SHP77 (cell line): ENCODE measurements at regions not wholly inside any gene's neighbourhood (a gene's known extent, or its start where the extent isn't known, plus 50 kb on each side); places are given as distances from the start of the nearest gene placed in this dataset.
"Not testable (repeated sequence)": the region's sequence is repeated elsewhere in the genome, so short reads cannot be mapped to it uniquely, and the experiment has no call there.

Experiments used
- DNase-seq, 2 experiments: peaks; one replicate each; lab custom pipeline; 2025; lab: John Stamatoyannopoulos, UW

DNA sequence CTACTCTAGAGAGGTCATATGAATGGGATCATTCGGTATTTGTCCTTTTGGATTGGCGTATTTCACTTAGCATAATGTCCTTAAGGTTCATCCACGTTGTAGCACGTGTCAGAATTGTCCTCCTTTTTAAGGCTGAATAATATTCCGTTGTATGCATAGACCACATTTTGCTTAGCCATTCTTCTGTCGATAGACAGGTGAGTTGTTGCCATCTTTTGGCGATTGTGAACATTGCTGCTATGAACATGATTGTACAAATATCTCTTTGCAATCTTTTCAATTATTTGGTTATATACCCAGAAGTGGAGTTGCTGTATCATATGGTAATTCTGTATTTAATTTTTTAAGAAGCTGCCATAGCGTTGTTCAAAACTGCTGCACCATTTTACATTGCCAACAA, 52.4 kb upstream of the GOLGA8J start:
- peak in 1 of 2 experiments; percentile 7 for DNase-seq

DNA sequence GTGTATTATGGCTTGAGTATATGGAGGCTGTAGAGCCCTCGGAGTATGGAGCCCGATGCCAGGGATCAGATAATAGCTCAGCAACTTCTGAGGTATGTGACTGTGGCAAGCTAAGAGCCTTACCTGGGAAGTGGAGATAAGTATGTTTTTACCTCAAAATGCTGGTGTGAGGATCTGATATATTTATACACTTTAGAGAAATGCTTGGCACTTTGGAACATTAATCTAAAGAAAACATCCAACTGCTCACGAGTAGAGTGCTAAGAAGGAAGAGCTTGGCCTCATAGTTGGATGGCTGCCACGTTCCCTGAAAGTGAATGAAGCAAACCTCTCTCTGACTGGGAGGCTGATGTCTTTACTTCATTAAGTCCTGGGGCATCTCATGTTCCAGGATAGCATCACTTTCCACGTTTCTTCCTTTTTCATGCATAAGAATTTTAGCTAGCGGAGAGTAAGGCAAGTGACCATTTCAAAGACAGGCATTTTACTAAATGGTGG, 58.9 kb upstream of the GOLGA8J start:
- no peak for DNase-seq

DNA sequence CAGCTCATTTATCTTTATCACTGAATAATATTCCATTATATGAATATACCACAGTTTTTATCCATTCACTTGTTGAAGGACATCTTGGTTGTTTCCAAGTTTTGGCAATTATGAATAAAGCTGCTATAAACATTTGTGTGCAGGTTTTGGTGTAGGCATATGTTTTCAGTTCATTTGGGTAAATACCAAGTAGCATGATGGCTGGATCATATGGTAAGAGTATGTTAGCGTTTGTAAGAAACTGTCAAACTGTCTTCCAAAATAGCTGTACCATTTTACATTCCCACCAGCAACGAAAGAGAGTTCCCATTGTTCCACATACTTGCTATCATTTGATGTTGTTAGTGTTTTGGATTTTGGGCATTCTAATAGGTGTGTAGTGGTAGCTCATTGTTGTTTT, 72.0 kb upstream of the GOLGA8J start:
- DNase-seq = no peak

DNA sequence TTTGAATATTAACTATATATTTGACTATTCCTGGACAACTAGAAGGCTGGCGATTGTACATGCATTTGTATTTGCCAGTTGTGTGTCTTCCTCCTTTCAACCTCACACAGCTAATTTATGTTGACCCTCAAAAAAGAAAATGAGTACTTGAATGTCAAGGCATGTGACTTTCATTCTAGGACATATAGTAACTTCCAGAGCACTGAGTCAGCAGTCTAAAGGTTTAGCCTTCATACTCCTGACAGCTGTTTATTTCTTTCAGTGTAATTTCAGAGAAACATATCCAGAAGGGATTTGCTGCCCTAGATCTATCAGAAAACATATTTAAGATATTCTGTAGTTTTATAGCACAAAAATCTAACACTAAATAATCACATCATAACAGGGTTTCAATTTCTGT, 74.6 kb upstream of the GOLGA8J start:
- DNase-seq = no peak

DNA sequence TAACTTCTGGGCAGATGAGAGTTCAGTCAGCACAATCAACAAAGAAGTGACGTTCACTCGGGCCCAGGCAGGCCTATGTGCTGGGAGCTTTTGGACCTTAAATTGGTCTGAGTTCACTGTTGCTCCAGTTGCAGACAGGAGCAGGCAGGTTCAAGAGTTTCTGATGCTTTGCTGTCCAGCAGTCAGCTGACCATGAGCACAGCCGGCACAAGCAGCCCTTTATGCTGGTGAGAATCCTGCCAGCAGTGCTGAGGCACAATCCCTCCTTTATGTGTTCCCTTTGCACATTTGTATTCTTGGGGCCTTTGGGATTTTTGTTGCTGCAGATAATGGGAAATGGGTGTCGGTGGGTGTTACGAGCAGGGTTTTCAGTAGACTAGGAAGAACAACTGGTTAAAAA, 81.2 kb upstream of the GOLGA8J start:
- no peak for DNase-seq

DNA sequence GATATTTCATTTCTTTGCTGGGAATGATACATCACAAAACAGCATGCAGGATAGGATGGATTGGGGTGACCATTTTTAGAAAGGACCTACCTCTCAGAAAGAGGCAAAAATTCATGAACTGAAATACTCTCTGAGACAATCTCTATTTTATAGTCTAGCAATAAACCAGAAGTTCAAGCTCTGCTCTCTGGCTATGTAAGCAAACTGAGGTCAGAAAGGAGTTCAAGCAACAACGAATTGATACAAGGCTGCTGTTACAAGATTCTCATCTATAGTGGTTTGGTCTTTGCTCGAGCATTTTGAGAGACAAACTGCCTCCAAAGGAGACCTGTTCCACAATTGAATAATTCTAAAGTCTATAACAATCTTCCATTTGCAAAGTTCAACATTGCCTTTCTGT, 84.7 kb upstream of the GOLGA8J start:
- no peak for DNase-seq

DNA sequence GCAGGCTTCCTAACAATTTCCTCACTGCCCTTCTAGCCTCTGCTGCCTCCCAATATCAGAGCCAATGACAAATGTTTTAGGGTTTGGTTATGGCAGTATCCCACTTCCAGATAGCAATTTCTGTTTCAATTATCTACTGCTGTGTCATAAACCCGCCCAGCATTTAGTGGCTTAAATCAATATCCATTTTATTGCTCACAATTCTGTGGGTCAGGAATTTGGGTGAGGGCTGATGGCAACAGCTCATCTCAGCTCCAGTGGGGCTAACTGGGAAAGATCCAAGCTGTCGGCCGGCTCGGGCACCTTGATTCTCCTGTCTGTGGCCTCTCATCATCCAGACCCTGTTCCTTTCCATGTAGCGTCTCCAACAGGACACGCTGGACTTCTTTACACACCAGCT, 85.3 kb upstream of the GOLGA8J start:
- no peak for DNase-seq

DNA sequence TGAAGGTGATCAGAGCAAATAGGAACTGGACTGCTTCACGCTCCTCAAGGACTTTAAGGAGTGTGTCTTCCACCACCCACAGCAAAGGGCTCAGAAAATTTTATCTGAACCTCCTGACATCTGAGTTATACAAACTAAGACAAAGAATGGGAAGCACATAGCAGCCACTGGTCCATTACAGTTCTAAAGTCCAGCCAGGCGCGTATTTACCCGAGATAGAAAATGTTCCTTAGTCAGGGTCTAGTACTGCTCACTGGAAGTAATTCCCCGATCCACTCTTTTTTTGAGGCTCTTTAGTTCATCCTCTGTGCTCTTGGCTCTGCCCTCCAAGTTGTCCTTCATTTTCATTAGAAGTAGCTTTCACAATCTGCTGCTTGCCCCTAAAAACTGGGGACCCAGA, 88.5 kb upstream of the GOLGA8J start:
- no peak for DNase-seq

DNA sequence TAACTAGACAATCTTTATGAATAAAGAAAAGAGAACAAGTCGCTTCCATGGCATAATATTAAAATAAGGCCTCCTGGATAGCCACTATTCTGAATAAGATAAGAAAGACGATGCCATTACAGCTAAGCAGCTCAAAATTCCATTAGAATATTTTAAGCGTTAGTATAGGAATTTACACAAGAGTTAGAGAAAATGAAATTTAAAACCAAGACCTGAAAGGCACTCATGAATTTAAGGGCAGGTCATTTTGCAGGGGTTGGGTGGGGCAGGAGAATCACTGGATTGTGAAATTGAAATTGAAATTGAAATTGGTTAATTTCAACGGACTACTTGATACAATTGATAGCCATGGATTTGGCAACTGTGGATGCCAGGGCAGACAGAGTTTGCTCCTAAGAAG, 91.8 kb upstream of the GOLGA8J start:
- DNase-seq = no peak

DNA sequence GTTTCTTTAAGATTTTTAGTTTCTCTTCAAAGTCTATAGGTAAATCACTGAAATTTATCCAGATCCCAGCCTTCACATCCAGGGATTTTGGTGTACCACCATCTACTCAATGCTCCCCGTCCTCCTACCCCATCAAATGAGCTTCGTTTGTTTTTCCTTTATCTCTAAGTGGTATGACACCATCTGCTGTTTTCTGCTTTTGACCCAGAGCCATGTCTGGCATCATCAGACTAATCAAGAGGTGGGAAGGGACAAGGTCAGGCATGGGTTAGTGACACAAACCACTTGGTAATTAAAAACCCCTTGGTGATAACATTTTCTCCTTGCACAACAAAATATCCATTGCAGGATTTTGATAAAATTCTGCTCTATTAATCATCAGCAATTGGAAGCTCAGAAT, 92.7 kb upstream of the GOLGA8J start:
- no peak for DNase-seq

DNA sequence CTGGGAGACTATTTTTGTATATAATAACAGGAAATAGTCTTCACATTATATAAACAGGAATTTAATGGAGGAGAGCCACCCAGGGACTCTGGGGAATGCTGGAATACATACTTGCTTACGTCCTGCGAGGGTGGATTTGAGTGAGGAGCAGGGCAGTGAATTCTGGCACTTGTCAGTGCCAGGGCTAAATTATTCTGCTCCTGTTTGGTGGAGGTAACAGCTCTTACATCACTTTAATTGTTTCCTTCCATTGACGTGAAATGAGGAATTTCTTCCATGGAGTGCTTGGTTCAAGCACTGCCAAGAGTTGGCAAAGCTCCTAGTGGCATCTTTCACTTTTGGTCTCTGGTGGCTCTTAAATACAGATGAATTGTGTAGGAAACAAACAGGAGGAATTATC, 94.1 kb upstream of the GOLGA8J start:
- DNase-seq = no peak

DNA sequence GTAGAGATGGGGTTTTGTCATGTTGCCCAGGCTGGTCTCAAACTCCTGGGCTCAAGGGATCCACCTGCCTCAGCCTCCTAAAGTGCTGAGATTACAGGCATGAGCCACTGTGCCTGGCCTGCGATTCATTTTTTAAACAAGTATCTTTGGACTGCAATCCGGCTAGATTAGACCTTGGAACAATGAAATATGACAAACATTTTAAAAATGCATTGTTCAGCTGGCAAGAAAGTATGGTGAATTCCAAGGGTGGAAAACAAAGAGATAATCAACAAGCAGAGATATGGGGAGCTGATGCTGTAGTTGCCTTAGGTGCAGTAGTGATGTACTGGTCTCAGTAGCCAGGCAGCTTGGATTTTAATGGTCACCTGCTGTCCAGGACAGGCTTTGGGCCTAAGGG, 95.8 kb upstream of the GOLGA8J start:
- no peak for DNase-seq

DNA sequence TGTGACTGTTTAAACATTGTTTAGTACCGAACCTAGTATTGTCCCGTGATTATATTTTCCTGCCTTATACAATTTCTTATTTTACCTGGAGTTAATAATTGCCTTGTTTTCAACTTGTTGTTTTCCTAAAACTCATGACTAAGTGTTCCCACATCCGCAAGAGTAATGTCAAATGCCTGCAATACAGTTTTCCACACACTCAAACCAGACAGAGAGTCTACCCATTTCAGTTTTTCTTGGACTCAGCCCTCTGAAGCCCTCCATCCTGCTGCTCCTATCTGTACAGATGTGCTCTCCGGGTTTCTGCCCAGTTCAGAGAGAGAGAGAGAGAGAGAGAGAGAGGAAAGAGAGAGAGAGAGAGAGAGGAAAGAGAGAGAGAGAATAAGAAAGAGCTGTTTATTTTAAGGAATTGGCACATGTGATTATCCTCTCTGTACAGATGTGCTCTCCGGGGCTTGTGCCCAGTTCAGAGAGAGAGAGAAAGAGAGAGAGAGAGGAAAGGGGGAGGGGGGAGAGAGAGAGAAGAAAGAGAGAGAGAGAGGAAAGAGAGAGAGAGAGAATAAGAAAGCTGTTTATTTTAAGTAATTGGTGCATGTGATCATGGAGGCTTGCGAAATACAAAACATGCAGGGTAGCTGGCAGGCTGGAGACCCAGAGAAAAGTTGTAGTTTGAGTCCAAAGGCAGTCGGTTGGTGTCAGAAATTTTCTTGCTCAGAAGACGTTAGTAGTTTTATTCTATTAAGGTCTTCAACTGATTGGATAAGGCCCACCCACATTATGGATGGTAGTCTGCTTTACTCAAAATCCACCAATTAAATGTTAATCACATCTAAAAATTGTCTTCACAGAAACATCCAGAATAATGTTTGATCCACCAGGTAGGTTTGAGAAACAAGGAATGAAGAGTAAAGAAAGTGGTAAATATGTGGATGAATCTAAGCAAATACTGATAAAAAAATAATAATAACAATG, 104.1 kb upstream of the GOLGA8J start:
- DNase-seq = no peak

DNA sequence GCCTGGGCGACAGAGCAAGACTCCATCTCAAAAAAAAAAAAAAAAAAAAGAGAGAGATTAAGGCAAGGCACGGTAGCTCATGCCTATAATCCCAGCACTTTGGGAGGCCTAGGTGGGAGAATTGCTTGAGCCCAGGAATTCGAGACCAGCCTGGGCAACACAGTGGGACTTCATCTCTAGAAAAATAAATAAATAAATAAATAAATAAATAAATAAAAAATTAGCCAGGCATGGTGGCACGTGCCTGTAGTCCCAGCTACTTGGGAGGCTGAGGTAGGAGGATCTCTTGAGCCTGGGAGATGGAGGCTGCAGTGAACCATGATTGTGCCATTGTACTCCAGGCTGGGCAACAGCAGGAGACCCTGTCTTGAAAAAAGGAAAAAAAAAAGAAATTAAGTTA, 108.7 kb upstream of the GOLGA8J start:
- DNase-seq = not testable (repeated sequence)

DNA sequence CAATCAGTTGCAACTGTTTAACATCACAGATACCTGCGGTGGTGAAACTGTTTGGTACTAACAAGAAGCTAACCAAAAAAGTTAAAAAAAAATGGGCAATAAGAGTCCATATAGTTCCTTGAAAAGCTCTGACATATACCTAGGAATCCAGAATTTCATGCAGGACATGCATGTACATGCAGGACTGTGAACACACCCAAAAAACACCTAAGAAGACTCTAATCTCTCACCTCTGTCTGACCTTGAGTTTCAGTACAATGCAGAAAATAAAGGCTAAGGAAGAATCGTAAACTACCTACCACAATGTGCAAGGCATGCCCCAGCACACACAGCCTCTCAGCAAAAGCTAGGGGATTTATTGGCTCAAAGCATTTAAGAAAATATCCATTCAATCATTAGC, 110.7 kb upstream of the GOLGA8J start:
- DNase-seq = no peak

DNA sequence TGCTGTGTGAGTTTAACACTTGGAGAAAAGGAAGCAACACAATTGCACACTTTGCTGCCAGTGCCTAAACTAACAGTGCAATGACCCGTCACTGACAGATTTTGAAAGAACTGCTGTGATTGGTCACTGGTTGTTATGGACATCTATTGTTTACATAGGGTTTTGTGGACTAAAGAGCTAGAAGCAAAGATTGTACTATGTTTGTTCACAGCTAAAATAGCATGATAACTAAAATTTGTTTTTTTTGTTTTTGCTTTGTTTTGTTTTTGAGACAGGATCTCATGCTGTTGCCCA, 112.4 kb upstream of the GOLGA8J start:
- DNase-seq = no peak

DNA sequence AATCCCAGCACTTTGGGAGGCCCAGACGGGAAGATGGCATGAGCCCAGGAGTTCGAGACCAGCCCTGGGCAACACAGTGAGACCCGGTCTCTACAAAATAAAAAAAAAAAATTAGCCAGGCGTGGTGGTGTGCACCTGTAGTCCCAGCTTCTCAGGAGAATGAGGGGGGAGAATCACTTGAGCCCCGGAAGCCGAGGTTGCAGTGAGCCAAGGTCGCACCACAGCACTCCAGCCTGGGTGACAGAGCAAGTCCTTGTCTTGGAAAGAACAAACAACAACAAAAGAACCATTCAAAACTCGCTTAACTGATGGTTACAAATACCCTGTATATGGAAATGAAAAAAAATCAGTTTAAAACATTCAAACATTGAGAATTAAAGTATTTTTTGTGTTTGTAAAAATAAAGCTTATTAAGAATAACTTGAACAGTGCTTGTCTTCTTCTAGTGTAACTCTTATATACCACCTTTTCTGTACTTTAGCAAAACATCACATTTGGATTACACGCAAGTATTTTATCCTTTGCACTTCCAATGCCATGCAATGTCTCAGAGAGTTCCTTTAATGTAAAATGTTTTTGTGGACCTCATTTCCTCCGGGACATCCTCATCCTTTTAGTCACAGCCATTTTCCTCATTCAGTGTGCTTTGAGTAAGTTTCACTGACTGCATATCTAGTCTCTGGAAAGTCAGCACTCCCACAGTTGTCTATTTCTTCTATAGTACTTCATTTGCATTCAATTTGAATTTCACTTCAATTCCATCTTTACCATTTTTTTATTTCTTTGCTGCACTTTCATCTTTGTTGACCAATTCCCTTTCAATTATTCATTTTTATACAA, 113.0 kb upstream of the GOLGA8J start:
- DNase-seq = no peak

DNA sequence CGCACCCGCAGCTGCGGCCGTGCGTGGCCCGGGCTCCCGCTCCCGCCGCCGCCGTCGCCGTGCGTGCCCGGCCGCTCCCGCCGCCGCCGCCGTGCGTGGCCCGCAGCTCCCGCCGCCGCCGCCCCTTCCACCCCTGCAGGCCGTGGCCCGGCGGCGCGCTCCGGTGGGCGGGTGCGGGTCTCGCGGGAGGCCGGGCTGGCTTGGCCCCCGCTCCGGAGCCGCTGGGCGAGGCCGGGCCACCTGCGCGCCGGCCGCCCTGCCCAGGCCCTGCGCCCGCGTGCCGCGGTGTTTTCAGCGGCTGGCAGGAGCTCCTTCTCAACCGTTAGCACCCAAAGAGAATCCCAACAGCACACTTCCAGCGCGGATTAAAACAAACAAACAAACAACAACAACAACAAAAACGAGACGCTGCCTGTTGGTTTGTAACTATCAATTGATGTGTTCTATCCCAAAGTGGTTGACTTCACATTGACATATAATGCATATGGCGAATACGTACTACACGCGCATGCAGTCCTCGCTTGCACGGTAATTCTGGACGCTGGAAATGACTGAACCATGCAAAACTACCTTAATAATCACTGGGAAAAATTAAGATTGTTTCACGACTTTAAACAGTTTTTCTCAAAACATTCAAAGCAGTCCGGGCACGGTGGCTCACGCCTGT, 113.7 kb upstream of the GOLGA8J start:
- no peak for DNase-seq

DNA sequence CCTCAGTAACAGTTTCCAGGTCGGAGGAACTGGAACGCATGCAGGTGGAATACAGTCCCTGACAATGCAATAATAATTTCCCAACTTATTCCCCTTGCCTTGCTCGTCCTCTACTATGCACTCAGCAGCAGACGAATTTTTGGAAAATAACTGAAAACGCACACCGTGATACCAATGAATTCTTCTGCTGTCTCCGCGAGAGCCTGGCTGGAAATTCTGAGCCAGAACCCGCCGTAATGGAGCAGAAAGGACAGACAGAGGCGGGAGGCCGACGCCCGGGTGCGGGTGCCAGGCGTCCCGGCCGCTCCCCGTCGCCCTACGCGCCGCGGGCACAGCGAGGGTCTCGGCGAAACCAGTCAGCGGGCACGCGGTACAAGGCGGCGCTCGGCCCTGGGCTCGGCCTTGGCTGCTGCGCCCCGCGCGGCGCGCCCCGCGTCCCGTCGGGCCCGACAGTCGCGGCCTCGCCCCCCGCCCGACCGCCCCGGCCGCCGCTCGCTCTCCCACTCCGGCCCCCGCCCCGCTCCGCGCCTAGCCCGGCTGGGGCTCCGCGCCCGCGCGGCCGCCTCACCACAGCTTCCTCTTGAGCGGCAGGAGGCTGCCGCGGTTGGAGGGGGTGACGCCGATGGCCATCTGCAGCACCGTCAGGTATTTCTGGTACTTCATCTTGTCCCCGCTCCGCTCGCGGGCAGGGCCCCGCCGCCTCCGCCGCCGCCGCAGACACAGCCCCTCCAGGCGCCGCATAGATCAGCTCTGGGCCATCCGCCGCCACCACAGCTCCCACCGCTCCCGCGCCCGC, 114.5 kb upstream of the GOLGA8J start:
- DNase-seq = no peak

DNA sequence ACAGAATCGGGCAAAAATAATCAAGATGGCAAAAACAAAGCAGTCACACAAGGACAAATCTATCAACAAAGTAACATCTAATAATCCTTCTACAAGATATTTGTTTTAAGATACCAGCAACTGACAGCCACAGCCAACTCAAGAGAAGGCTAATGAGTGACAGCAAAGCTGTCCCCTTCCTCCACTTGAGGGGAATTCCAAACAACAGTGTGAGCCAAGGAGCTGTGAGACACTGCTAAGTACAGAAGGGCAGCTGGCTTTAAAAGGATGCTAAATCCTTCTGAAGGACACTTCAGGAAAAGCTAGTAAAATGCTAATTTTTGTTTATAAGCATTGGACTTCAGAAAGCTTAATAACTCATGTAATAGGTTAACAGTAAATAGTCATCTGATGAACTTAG, 120.3 kb upstream of the GOLGA8J start:
- DNase-seq = no peak

DNA sequence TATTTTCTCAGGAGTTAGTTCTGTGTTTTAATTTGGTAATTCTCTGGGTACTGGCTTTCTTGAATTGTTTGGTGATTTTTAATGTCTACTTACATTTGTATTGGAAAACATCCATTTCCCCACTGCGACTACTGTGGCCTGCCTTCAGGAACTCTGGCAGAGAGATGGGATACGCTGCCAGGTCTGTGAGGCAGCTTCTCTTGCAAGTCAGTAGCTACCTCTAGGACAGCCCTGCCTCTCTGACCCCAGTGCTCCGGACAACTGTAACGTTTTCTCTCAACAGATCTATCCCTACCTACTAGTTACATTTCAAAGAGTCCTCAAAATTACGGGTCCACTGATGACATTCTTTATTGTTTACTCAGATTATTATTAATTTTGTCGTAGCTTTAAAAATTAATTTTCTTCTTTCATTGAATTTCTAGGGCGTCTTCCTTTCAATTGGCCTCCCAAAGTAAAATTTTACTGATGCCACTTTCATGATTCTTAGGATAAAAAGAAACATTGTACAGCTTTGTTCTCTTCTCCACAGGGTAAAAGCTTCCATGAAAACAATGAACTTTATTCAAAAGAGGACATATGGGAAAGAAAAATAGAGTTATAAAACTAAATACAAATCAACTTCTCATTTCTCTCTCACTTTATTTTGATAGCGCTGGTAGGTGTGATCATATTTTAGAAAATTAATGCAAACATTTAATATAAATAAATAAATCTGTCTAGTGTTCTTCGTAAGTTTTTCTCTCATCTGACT, 123.2 kb upstream of the GOLGA8J start:
- no peak for DNase-seq
